Testis (tissue), 2 donors: ENCODE measurements at regions not wholly inside any gene's neighbourhood (a gene's known extent, or its start where the extent isn't known, plus 50 kb on each side); places are given as distances from the start of the nearest gene placed in this dataset.

Experiments
- DNase-seq: peaks from one replicate; pipeline ENCODE4 v3.0.0-alpha.2; 2019
- H3K27ac ChIP-seq, 2 donors: fragments of 200-600 bp; sonication (generic); one replicate each; pipeline ENCODE4 v1.5.1; 2019
- H3K27me3 ChIP-seq: fragments of 200-600 bp; sonication (generic); one replicate; pipeline ENCODE4 v1.5.1; 2019
- H3K36me3 ChIP-seq: fragments of 200-600 bp; sonication (generic); one replicate; pipeline ENCODE4 v1.5.1; 2017; ENCODE audit warnings: low read depth; ENCODE audit errors: missing control alignments
- H3K4me1 ChIP-seq: fragments of 200-600 bp; sonication (generic); one replicate; pipeline ENCODE4 v1.5.1; 2019
- H3K4me3 ChIP-seq, 2 donors: fragments of 200-600 bp; sonication (generic); one replicate each; pipeline ENCODE4 v1.5.1; 2017 to 2019
- H3K9me3 ChIP-seq: fragments of 200-600 bp; sonication (generic); one replicate; pipeline ENCODE4 v1.5.1; 2017
- POLR2A ChIP-seq: fragments of 450-650 bp; IDR thresholded peaks from one replicate; pipeline ENCODE4 v1.6.1; 2017; ENCODE audit warnings: antibody characterized with exemption, mild to moderate bottlenecking, moderate library complexity
- WGBS, 2 donors: methylation state at CpG; one replicate each; pipeline ENCODE4 v1.1.5; 2018; 5-methylcytosine and 5-hydroxymethylcytosine counted together
- intact Hi-C: fragments of 100-400 bp; cut with DNase I; formaldehyde crosslinking; loops from one replicate; pipeline ENCODE4 v1.15.1; 2023; ENCODE audit warnings: low total_unique reads
- TF ChIP-seq, protein P1 (sequence below), 3 experiments: fragments of 450-650 bp in 2 of 3; fragments of 200-600 bp in 1 of 3; sonication (generic) in 1 of 3; IDR thresholded peaks; one replicate each; pipeline ENCODE4 v1.5.1; 2016 to 2019; ENCODE audit warnings: antibody characterized with exemption in 3 of 3, mild to moderate bottlenecking in 2 of 3, moderate library complexity in 1 of 3

DNA sequence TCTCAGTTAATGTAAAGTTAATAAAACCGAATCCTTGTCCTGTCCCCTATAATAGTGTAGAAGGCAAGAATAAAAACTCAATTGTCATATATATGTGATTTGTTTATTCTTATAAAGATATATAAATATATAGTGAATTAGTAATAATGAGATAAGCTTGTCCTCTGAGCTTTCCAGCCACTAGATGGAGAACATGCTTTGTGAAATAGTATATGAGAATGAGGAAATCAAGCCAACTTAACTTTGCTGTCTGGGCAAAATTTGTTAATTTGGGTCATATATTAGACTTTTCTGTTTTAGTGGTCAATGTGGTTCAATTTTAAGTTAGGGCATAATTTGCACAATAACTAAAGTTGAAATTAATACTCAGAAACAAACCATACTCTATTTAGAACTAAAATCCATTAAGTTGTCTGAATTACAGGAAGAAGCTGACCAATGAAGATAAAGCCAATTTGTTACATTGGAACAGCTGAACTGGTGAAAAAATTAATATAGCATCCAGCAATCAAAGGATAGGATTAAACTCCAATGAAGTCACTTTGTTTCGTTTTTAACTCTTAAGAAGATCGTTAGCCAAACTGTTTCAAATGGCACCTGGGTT, 595.0 kb downstream of the ARL4A start:
- Histone ChIP-seq H3K27me3 (no peaks in the 10 kb centered on the region), H3K4me3 (no peak overlapping the region), H3K36me3 (no peaks in the 10 kb centered on the region), H3K27ac (no peak overlapping the region), H3K4me1 (no peaks in the 10 kb centered on the region), H3K9me3 (no peaks in the 10 kb centered on the region)
- WGBS, 2 donors = 58 to 61% methylated on average over 3 of the region's 3 CpGs
- no peak for DNase-seq
- TF ChIP-seq, protein P1, sequence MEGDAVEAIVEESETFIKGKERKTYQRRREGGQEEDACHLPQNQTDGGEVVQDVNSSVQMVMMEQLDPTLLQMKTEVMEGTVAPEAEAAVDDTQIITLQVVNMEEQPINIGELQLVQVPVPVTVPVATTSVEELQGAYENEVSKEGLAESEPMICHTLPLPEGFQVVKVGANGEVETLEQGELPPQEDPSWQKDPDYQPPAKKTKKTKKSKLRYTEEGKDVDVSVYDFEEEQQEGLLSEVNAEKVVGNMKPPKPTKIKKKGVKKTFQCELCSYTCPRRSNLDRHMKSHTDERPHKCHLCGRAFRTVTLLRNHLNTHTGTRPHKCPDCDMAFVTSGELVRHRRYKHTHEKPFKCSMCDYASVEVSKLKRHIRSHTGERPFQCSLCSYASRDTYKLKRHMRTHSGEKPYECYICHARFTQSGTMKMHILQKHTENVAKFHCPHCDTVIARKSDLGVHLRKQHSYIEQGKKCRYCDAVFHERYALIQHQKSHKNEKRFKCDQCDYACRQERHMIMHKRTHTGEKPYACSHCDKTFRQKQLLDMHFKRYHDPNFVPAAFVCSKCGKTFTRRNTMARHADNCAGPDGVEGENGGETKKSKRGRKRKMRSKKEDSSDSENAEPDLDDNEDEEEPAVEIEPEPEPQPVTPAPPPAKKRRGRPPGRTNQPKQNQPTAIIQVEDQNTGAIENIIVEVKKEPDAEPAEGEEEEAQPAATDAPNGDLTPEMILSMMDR (IDR thresholded peaks at IDR 0.05) = peak in 1 of 3 experiments; percentile 17
- no peak for TF ChIP-seq POLR2A
- intact Hi-C loops = loop anchor here (10.0 kb wide), 1 partner anchor 1402 kb away; no protein-coding TSS in a partner anchor

DNA sequence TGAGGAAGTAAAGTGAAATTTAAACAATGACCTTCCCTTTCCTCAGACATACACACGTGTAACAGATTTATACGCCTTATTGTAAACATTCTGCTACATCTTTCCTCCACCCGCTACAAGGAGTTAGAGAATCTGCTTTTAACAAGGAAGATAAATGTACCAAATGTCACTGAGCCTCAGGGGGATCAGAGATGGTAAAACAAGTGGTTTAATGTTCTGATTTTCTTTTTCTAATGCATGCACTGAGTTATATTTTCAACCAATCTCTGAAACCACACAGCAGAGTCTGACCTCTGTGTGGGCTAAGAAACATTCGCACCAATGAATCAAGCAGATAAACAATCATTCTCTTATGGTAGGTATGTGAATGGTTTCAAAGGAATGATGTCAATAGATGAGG, 599.5 kb downstream of the ARL4A start:
- intact Hi-C loops = loop anchor here (10.0 kb wide), 1 partner anchor 1398 kb away; no protein-coding TSS in a partner anchor
- H3K4me3 ChIP-seq = no peak overlapping the region

DNA sequence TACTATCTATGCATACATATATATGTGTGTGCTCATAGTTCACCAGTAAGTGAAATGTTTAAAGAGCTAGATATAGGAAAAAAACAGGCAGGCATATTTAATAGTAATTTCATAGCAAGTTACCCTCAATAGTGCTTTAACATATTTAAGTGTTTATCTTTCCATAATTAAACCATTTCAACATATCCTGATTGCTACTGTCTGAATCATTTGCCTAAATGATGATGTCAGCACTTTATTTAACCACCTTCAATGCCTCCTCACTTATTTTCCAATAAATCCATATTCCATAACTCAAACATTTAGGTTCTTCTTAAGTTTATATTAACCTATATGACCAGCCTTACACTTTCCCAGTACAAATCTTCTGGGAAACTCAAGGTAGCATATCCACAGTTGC, 601.1 kb downstream of the ARL4A start:
- Histone ChIP-seq H3K4me3 (no peak overlapping the region), H3K4me1 (no peaks in the 10 kb centered on the region), H3K27me3 (no peaks in the 10 kb centered on the region), H3K9me3 (no peaks in the 10 kb centered on the region), H3K27ac (no peak overlapping the region), H3K36me3 (no peaks in the 10 kb centered on the region)
- TF ChIP-seq, protein P1 (IDR thresholded peaks at IDR 0.05) = no peak
- TF ChIP-seq POLR2A = no peak
- intact Hi-C loops = loop anchor here (10.0 kb wide), 1 partner anchor 1396 kb away; no protein-coding TSS in a partner anchor
- DNase-seq = no peak

More for the DNA sequence above, 599.5 kb downstream of the ARL4A start:
- no peaks in the 10 kb centered on the region for H3K36me3 ChIP-seq
- no peaks in the 10 kb centered on the region for H3K9me3 ChIP-seq
- no peaks in the 10 kb centered on the region for H3K4me1 ChIP-seq
- no peak for TF ChIP-seq POLR2A
- TF ChIP-seq, protein P1 (IDR thresholded peaks at IDR 0.05) = no peak
- no peaks in the 10 kb centered on the region for H3K27me3 ChIP-seq
- 63 to 69% methylated on average over 4 of the region's 4 CpGs for WGBS, 2 donors
- DNase-seq = no peak
- no peak overlapping the region for H3K27ac ChIP-seq

DNA sequence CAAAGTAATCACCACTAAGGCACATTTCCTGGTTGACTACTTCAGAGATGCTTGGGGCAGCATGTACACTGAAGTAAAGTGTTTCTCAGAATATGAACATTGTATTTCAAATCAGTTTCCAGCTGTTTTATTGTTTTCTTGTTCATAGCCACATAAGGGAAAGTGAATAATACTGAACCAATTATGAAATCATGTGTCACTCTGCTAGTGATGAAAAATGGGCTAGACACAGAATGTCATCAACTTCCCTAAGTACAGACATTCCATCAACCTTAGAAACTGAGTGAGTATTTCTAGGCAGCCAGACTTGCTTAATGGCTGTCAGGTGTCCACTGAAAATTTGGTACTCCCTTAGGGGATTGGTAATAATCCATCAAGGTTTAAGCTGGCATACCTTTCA, 603.5 kb downstream of the ARL4A start:
- no peak overlapping the region for H3K4me3 ChIP-seq
- no peak overlapping the region for H3K27ac ChIP-seq
- no peaks in the 10 kb centered on the region for H3K4me1 ChIP-seq
- TF ChIP-seq, protein P1 (IDR thresholded peaks at IDR 0.05) = no peak
- no peak for TF ChIP-seq POLR2A
- H3K27me3 ChIP-seq = no peaks in the 10 kb centered on the region
- DNase-seq = no peak
- no peaks in the 10 kb centered on the region for H3K36me3 ChIP-seq
- no peaks in the 10 kb centered on the region for H3K9me3 ChIP-seq
- intact Hi-C loops = no loop called here
